Esophagus mucosa (tissue), 1 donor: ENCODE measurements at regions not wholly inside any gene's neighbourhood (a gene's known extent, or its start where the extent isn't known, plus 50 kb on each side); places are given as distances from the start of the nearest gene placed in this dataset.
"Not testable (repeated sequence)": the region's sequence is repeated elsewhere in the genome, so short reads cannot be mapped to it uniquely, and the experiment has no call there.

Source experiments
- ATAC-seq: fragments of 200-7000 bp; cut with Tn5 transposase; one replicate; pipeline ENCODE4 v1.9.1; 2020
- donor health status: DM: yes; HTN: yes; CAD: no.

DNA sequence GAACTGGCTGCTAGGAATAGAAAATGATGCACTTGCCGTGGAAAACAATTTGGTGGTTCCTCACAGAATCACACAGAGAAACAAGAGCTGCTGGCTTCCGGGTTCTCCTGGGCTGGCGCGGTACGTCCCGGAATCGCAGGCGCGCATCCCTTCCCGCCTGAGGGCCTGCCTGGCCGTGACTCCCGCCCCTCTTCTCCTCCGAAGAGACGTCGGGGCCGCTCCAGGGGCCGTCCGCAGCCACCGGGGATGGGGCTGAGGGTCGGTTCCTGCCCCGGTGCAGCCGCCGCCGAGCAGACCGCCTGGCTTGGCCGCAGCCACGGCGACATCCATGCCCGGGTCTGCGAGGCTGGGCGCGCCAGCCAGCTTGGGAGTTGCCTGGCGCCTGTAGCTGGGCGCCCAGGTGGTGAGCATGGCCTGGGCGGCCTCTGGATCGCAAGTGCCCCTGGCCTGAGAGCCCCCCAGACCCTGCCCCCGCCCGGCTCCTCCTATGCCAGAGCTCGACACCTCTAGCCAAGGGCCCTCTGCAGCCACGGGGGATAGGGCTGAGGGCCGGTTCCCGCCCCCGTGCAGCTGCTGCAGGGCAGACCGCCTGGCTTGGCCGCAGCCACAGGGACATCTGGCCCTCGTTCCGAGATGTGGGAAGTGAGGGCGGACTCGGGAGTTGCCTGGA, 83.9 kb upstream of the ZNG1F start:
- peak; percentile 63 for ATAC-seq

DNA sequence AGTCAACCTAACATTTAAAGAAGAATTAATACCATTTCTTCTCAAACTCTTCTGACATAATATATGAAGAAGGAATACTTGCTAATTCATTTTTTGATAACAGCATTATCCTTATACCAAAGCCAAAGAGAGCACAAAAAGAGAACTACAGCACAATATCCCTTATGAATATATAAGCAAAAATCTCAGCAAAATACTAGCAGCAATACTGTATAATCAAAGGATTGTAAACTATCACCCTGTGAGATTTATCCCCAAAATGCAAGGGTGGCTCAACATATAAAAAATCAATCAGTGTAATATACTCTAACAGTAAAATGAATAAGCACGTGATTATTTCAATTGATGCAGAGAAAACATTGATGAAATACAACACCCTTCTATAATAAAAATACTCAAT, 81.9 kb upstream of the ZNG1F start:
- ATAC-seq: not testable (repeated sequence)

DNA sequence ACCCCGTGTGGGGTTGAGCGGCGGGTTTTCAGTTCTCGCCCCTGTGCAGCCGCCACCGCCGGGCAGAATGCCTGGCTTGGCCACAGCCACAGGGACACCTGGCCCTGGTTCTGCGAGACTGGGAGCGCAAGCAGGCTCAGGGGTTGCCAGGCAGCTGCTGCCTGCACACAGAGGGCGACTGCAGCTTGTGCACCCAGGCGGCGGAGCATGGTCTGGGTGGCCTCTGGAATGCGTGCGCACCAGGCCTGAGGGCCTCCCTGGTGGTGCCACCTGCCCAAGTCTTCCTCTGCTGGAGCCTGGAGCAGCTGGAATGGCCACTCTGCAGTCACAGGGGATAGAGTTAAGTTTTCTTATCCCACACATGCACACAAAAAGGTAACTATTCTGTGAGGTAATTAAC, 80.4 kb upstream of the ZNG1F start:
- ATAC-seq: not testable (repeated sequence)

DNA sequence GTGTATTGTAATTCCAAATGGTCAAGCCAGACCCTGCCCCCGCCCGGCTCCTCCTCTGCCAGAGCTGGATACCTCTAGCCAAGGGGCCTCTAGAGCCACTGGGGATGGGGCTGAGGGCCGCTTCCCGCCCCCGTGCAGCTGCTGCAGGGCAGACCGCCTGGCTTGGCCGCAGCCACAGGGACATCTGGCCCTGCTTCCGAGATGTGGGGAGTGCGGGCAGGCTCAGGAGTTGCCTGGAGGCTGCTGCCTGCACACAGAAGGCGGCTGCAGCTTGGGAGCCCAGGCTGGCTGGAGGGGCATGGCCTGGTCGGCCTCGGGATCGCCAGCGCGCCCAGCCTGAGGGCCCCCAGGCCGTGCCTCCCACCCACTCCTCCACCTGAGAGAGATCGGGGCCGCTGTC, 79.9 kb upstream of the ZNG1F start:
- not testable (repeated sequence) for ATAC-seq

DNA sequence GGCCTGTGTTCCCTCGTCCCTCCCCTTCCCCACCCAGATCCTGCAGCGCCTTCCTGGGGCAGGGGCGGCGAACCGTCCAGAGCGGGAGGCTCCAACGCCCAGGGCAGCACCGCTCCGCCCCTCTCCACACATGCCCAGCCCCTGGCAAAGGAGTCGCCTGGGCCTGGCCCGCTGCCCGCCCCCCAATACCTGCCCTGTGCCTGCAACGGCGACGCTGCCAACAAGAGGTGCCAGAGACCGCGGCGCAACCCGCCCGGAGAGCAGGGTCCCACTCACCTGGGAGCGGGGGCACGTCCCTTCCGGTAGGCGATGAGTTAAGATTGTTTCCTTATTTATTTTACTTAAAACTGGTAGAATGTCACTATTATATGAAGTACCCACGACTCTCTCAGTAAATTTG, 77.5 kb upstream of the ZNG1F start:
- peak; percentile 38 for ATAC-seq

GRCh38 chr9:41266000-41266399, 76.9 kb upstream of the ZNG1F start:
- peak; percentile 43 for ATAC-seq

DNA sequence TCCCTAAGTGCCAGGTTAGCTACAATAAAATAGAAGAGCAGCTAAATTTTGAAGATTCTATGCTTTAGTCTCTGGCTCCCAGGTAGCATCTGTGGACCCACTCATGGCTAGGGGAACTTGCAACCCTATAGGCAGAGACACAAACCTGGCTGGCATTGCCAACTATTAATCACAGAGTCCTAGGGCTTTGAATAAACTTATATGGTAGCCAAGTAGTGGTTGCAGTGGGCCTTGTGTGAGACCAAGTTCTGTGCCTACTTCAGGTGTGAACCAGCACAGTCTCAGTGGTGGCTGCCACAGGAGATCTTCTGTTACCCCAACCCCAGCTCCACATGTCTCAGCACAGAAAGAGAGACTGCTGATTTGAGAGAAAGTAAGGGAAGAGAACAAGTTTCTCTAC, 62.9 kb upstream of the ZNG1F start:
- ATAC-seq: not testable (repeated sequence)

DNA sequence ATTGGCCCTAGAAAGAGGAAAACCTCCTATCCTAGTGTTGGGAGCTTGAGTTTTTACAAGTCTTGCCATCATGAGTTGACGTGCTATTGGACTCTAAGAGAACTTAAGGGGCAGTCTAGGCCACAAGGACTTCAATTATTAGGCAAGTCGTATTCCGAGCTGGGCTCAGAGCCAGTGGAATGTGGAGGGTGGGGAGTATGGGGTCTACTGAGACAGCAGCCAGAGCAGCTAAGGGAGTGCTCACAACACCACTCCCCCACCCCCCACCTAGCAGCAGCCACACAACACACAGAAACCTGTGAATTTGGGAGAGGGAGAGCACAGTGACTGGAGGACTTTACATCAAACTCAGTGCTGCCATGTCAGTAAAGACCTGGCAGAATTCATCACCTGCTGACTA, 62.0 kb upstream of the ZNG1F start:
- ATAC-seq: not testable (repeated sequence)

DNA sequence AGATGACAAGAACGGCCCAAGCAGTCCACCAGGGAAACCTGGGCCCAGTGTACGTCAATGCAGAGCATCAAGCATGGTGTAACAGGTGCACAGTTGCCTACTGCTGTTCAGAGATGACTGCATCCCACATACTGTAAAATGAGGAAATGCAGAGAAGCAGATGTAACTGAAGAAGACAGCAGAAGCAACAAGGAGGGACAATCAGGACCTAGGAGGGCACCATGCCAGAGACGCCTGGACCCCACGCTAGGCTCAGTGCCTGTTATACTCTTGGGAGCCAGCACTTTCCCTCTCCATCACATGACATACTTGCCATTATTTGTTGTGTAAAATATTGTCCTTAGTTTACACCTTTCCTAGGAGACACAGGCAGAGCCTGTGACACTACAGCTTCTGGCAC, 57.6 kb upstream of the ZNG1F start:
- not testable (repeated sequence) for ATAC-seq
